Suprapubic skin (tissue), 4 donors: ENCODE measurements at regions not wholly inside any gene's neighbourhood (a gene's known extent, or its start where the extent isn't known, plus 50 kb on each side); places are given as distances from the start of the nearest gene placed in this dataset.

ENCODE experiments used
- DNase-seq, 2 donors: peaks; one replicate each; pipeline ENCODE4 v3.0.0-alpha.2; 2019; ENCODE audit warnings: low spot score in 2 of 2
- H3K27ac ChIP-seq: fragments of 200-600 bp; sonication (generic); one replicate; pipeline ENCODE4 v1.5.1; 2019
- H3K27me3 ChIP-seq: fragments of 200-600 bp; sonication (generic); one replicate; pipeline ENCODE4 v1.5.1; 2019
- H3K36me3 ChIP-seq: fragments of 200-600 bp; sonication (generic); one replicate; pipeline ENCODE4 v1.5.1; 2019
- H3K4me1 ChIP-seq: fragments of 200-600 bp; sonication (generic); one replicate; pipeline ENCODE4 v1.5.1; 2019
- H3K4me3 ChIP-seq: fragments of 200-600 bp; sonication (generic); one replicate; pipeline ENCODE4 v1.5.1; 2019; ENCODE audit warnings: mild to moderate bottlenecking
- H3K9me3 ChIP-seq: fragments of 200-600 bp; sonication (generic); one replicate; pipeline ENCODE4 v1.5.1; 2019
- CTCF ChIP-seq, 2 donors: fragments of 200-600 bp in 1 of 2; fragments of 450-650 bp in 1 of 2; sonication (generic) in 1 of 2; IDR thresholded peaks; one replicate each; pipeline ENCODE4 v1.5.1; 2016 to 2019; ENCODE audit warnings: antibody characterized with exemption in 2 of 2, mild to moderate bottlenecking in 1 of 2, moderate library complexity in 1 of 2
- EP300 ChIP-seq: sonication (generic); formaldehyde crosslinking; IDR thresholded peaks from one replicate; pipeline ENCODE4 v1.6.1; 2017; ENCODE audit warnings: antibody characterized with exemption
- POLR2A ChIP-seq, 2 donors: fragments of 450-650 bp; IDR thresholded peaks; one replicate each; pipeline ENCODE4 v1.6.1; 2017; ENCODE audit warnings: antibody characterized with exemption in 2 of 2, mild to moderate bottlenecking in 2 of 2, moderate library complexity in 2 of 2
- POLR2AphosphoS5 ChIP-seq, 3 donors: sonication (generic); formaldehyde crosslinking; IDR thresholded peaks; one replicate each; pipeline ENCODE4 v1.6.1; 2017; ENCODE audit warnings: antibody characterized with exemption in 3 of 3
- WGBS: methylation state at CpG from one replicate; pipeline ENCODE4 v1.1.5; 2018; 5-methylcytosine and 5-hydroxymethylcytosine counted together

- Histone ChIP-seq H3K36me3 (no peaks in the 10 kb centered on the region), H3K9me3 (no peaks in the 10 kb centered on the region), H3K27me3 (no peaks in the 10 kb centered on the region), H3K4me3 (no peak overlapping the region), H3K4me1 (no peaks in the 10 kb centered on the region), H3K27ac (no peak overlapping the region)
- WGBS, result 53% methylated on average over 3 of the region's 3 CpGs
- TF ChIP-seq POLR2A (IDR thresholded peaks at IDR 0.05) (no peak), POLR2AphosphoS5 (IDR thresholded peaks at IDR 0.05) (no peak), EP300 (no peak), CTCF (IDR thresholded peaks at IDR 0.05) (no peak)
- DNase-seq, result no peak
Observed at GRCh38 chr7:145665499-145666258, 450.9 kb upstream of the CNTNAP2 start.

- TF ChIP-seq EP300, result no peak
- no peak for TF ChIP-seq POLR2AphosphoS5 (IDR thresholded peaks at IDR 0.05)
- TF ChIP-seq CTCF (IDR thresholded peaks at IDR 0.05), result no peak
- TF ChIP-seq POLR2A (IDR thresholded peaks at IDR 0.05), result no peak
- Histone ChIP-seq H3K9me3 (no peaks in the 10 kb centered on the region), H3K4me1 (no peaks in the 10 kb centered on the region), H3K27me3 (no peaks in the 10 kb centered on the region), H3K4me3 (no peak overlapping the region), H3K36me3 (no peaks in the 10 kb centered on the region), H3K27ac (no peak overlapping the region)
- DNase-seq, result no peak
- 98% methylated on average over 1 of the region's 1 CpG for WGBS
Observed at GRCh38 chr7:145655666-145656065, 460.9 kb upstream of the CNTNAP2 start.

GRCh38 chr7:145645135-145645515, 471.5 kb upstream of the CNTNAP2 start:
- TF ChIP-seq POLR2A (IDR thresholded peaks at IDR 0.05), result no peak
- no peak for TF ChIP-seq CTCF (IDR thresholded peaks at IDR 0.05)
- no peak for TF ChIP-seq POLR2AphosphoS5 (IDR thresholded peaks at IDR 0.05)
- TF ChIP-seq EP300, result no peak
- Histone ChIP-seq H3K4me3 (no peak overlapping the region), H3K27me3 (no peaks in the 10 kb centered on the region), H3K4me1 (no peaks in the 10 kb centered on the region), H3K9me3 (no peaks in the 10 kb centered on the region), H3K27ac (no peak overlapping the region), H3K36me3 (no peaks in the 10 kb centered on the region)
- whole genome bisulfite sequencing, result 87% methylated on average over 6 of the region's 6 CpGs
- DNase-seq, result no peak

GRCh38 chr7:145644426-145645134, 472.0 kb upstream of the CNTNAP2 start:
- Histone ChIP-seq H3K27ac (no peak overlapping the region), H3K4me3 (no peak overlapping the region), H3K9me3 (no peaks in the 10 kb centered on the region), H3K36me3 (no peaks in the 10 kb centered on the region), H3K27me3 (no peaks in the 10 kb centered on the region), H3K4me1 (no peaks in the 10 kb centered on the region)
- no peak for TF ChIP-seq POLR2AphosphoS5 (IDR thresholded peaks at IDR 0.05)
- TF ChIP-seq CTCF (IDR thresholded peaks at IDR 0.05), result no peak
- TF ChIP-seq EP300, result no peak
- no peak for TF ChIP-seq POLR2A (IDR thresholded peaks at IDR 0.05)
- 90% methylated on average over 8 of the region's 9 CpGs for WGBS
- DNase-seq, result no peak

GRCh38 chr7:145643981-145644380, 472.6 kb upstream of the CNTNAP2 start:
- H3K4me1 ChIP-seq, result no peaks in the 10 kb centered on the region
- 80% methylated on average over 3 of the region's 3 CpGs for WGBS
- no peak for DNase-seq
- no peak for TF ChIP-seq POLR2AphosphoS5 (IDR thresholded peaks at IDR 0.05)
- no peak for TF ChIP-seq POLR2A (IDR thresholded peaks at IDR 0.05)
- no peak for TF ChIP-seq CTCF (IDR thresholded peaks at IDR 0.05)
- TF ChIP-seq EP300, result no peak
- no peaks in the 10 kb centered on the region for H3K36me3 ChIP-seq
- H3K27ac ChIP-seq, result no peak overlapping the region
- H3K27me3 ChIP-seq, result no peaks in the 10 kb centered on the region
- H3K4me3 ChIP-seq, result no peak overlapping the region
- no peaks in the 10 kb centered on the region for H3K9me3 ChIP-seq
